ENCODE measurements at regions not wholly inside any gene's neighbourhood (a gene's known extent, or its start where the extent isn't known, plus 50 kb on each side); places are given as distances from the start of the nearest gene placed in this dataset.
"Not testable (repeated sequence)": the region's sequence is repeated elsewhere in the genome, so short reads cannot be mapped to it uniquely, and the experiment has no call there.

GRCh38 chr4:60404027-60404426 is 796.1 kb upstream of the ADGRL3 start:
- Histone ChIP-seq H3K4me1 (ENCODE audit: control insufficient read depth, insufficient read depth, low read length) (no peaks in the 10 kb centered on the region), H3K27me3 (ENCODE audit: control insufficient read depth, insufficient read depth, low read length) (no peaks in the 10 kb centered on the region), H3K4me3 (ENCODE audit: low read depth, low read length) (no peak overlapping the region), H3K9me3 (ENCODE audit: control insufficient read depth, insufficient read depth, low read length) (no peaks in the 10 kb centered on the region), H3K36me3 (ENCODE audit: control insufficient read depth, insufficient read depth, low read length) (no peaks in the 10 kb centered on the region), H3K9ac (ENCODE audit: low read depth, low read length) (no peak overlapping the region)

GRCh38 chr4:60422439-60422838 is 777.7 kb upstream of the ADGRL3 start:
- no peak overlapping the region for H3K9ac ChIP-seq (ENCODE audit: low read depth, low read length)
- no peaks in the 10 kb centered on the region for H3K9me3 ChIP-seq (ENCODE audit: control insufficient read depth, insufficient read depth, low read length)
- H3K36me3 ChIP-seq (ENCODE audit: control insufficient read depth, insufficient read depth, low read length), result no peaks in the 10 kb centered on the region
- no peaks in the 10 kb centered on the region for H3K27me3 ChIP-seq (ENCODE audit: control insufficient read depth, insufficient read depth, low read length)
- no peak overlapping the region for H3K4me3 ChIP-seq (ENCODE audit: low read depth, low read length)
- H3K4me1 ChIP-seq (ENCODE audit: control insufficient read depth, insufficient read depth, low read length), result no peaks in the 10 kb centered on the region

- not testable (repeated sequence) for H3K4me1 ChIP-seq (ENCODE audit: control insufficient read depth, insufficient read depth, low read length); H3K9me3 ChIP-seq (ENCODE audit: control insufficient read depth, insufficient read depth, low read length); H3K27me3 ChIP-seq (ENCODE audit: control insufficient read depth, insufficient read depth, low read length); H3K9ac ChIP-seq (ENCODE audit: low read depth, low read length); H3K36me3 ChIP-seq (ENCODE audit: control insufficient read depth, insufficient read depth, low read length); H3K4me3 ChIP-seq (ENCODE audit: low read depth, low read length)
Observed at GRCh38 chr4:60423573-60424184, 776.4 kb upstream of the ADGRL3 start.

GRCh38 chr4:60432911-60433310 is 767.2 kb upstream of the ADGRL3 start:
- Histone ChIP-seq H3K9ac (ENCODE audit: low read depth, low read length) (no peak overlapping the region), H3K9me3 (ENCODE audit: control insufficient read depth, insufficient read depth, low read length) (no peaks in the 10 kb centered on the region), H3K4me3 (ENCODE audit: low read depth, low read length) (no peak overlapping the region), H3K4me1 (ENCODE audit: control insufficient read depth, insufficient read depth, low read length) (no peaks in the 10 kb centered on the region), H3K36me3 (ENCODE audit: control insufficient read depth, insufficient read depth, low read length) (no peaks in the 10 kb centered on the region), H3K27me3 (ENCODE audit: control insufficient read depth, insufficient read depth, low read length) (no peaks in the 10 kb centered on the region)

GRCh38 chr4:60443068-60443467 is 757.1 kb upstream of the ADGRL3 start:
- no peak overlapping the region for H3K9ac ChIP-seq (ENCODE audit: low read depth, low read length)
- H3K4me3 ChIP-seq (ENCODE audit: low read depth, low read length), result no peak overlapping the region
- H3K4me1 ChIP-seq (ENCODE audit: control insufficient read depth, insufficient read depth, low read length), result no peaks in the 10 kb centered on the region
- no peaks in the 10 kb centered on the region for H3K36me3 ChIP-seq (ENCODE audit: control insufficient read depth, insufficient read depth, low read length)
- no peaks in the 10 kb centered on the region for H3K9me3 ChIP-seq (ENCODE audit: control insufficient read depth, insufficient read depth, low read length)
- H3K27me3 ChIP-seq (ENCODE audit: control insufficient read depth, insufficient read depth, low read length), result no peaks in the 10 kb centered on the region

- Histone ChIP-seq H3K9ac (ENCODE audit: low read depth, low read length) (no peak overlapping the region), H3K4me3 (ENCODE audit: low read depth, low read length) (no peak overlapping the region), H3K9me3 (ENCODE audit: control insufficient read depth, insufficient read depth, low read length) (no peaks in the 10 kb centered on the region), H3K27me3 (ENCODE audit: control insufficient read depth, insufficient read depth, low read length) (no peaks in the 10 kb centered on the region), H3K36me3 (ENCODE audit: control insufficient read depth, insufficient read depth, low read length) (no peaks in the 10 kb centered on the region), H3K4me1 (ENCODE audit: control insufficient read depth, insufficient read depth, low read length) (no peaks in the 10 kb centered on the region)
Observed at GRCh38 chr4:60443796-60444195, 756.3 kb upstream of the ADGRL3 start.

- Histone ChIP-seq H3K4me1 (ENCODE audit: control insufficient read depth, insufficient read depth, low read length) (no peaks in the 10 kb centered on the region), H3K27me3 (ENCODE audit: control insufficient read depth, insufficient read depth, low read length) (no peaks in the 10 kb centered on the region), H3K9ac (ENCODE audit: low read depth, low read length) (no peak overlapping the region), H3K4me3 (ENCODE audit: low read depth, low read length) (no peak overlapping the region), H3K36me3 (ENCODE audit: control insufficient read depth, insufficient read depth, low read length) (no peaks in the 10 kb centered on the region), H3K9me3 (ENCODE audit: control insufficient read depth, insufficient read depth, low read length) (no peaks in the 10 kb centered on the region)
Observed at GRCh38 chr4:60450054-60450453, 750.1 kb upstream of the ADGRL3 start.

GRCh38 chr4:60452266-60452665 is 747.9 kb upstream of the ADGRL3 start:
- Histone ChIP-seq H3K27me3 (ENCODE audit: control insufficient read depth, insufficient read depth, low read length) (no peaks in the 10 kb centered on the region), H3K36me3 (ENCODE audit: control insufficient read depth, insufficient read depth, low read length) (no peaks in the 10 kb centered on the region), H3K4me3 (ENCODE audit: low read depth, low read length) (no peak overlapping the region), H3K9ac (ENCODE audit: low read depth, low read length) (no peak overlapping the region), H3K9me3 (ENCODE audit: control insufficient read depth, insufficient read depth, low read length) (no peaks in the 10 kb centered on the region), H3K4me1 (ENCODE audit: control insufficient read depth, insufficient read depth, low read length) (no peaks in the 10 kb centered on the region)

- Histone ChIP-seq H3K36me3 (ENCODE audit: control insufficient read depth, insufficient read depth, low read length) (no peaks in the 10 kb centered on the region), H3K4me1 (ENCODE audit: control insufficient read depth, insufficient read depth, low read length) (no peaks in the 10 kb centered on the region), H3K27me3 (ENCODE audit: control insufficient read depth, insufficient read depth, low read length) (no peaks in the 10 kb centered on the region), H3K9me3 (ENCODE audit: control insufficient read depth, insufficient read depth, low read length) (no peaks in the 10 kb centered on the region), H3K4me3 (ENCODE audit: low read depth, low read length) (no peak overlapping the region), H3K9ac (ENCODE audit: low read depth, low read length) (no peak overlapping the region)
Observed at GRCh38 chr4:60455380-60455779, 744.7 kb upstream of the ADGRL3 start.

GRCh38 chr4:60461551-60461950 is 738.6 kb upstream of the ADGRL3 start:
- no peaks in the 10 kb centered on the region for H3K9me3 ChIP-seq (ENCODE audit: control insufficient read depth, insufficient read depth, low read length)
- no peaks in the 10 kb centered on the region for H3K4me1 ChIP-seq (ENCODE audit: control insufficient read depth, insufficient read depth, low read length)
- H3K4me3 ChIP-seq (ENCODE audit: low read depth, low read length), result no peak overlapping the region
- H3K9ac ChIP-seq (ENCODE audit: low read depth, low read length), result no peak overlapping the region
- no peaks in the 10 kb centered on the region for H3K27me3 ChIP-seq (ENCODE audit: control insufficient read depth, insufficient read depth, low read length)
- no peaks in the 10 kb centered on the region for H3K36me3 ChIP-seq (ENCODE audit: control insufficient read depth, insufficient read depth, low read length)

- no peaks in the 10 kb centered on the region for H3K4me1 ChIP-seq (ENCODE audit: control insufficient read depth, insufficient read depth, low read length)
- H3K9me3 ChIP-seq (ENCODE audit: control insufficient read depth, insufficient read depth, low read length), result no peaks in the 10 kb centered on the region
Observed at GRCh38 chr4:60463857-60464502, 736.1 kb upstream of the ADGRL3 start.

GRCh38 chr4:60482921-60483351 is 717.2 kb upstream of the ADGRL3 start:
- Histone ChIP-seq H3K9me3 (ENCODE audit: control insufficient read depth, insufficient read depth, low read length) (no peaks in the 10 kb centered on the region), H3K4me3 (ENCODE audit: low read depth, low read length) (no peak overlapping the region), H3K9ac (ENCODE audit: low read depth, low read length) (no peak overlapping the region), H3K4me1 (ENCODE audit: control insufficient read depth, insufficient read depth, low read length) (peaks cover 4% of the 10 kb centered on the region), H3K27me3 (ENCODE audit: control insufficient read depth, insufficient read depth, low read length) (no peaks in the 10 kb centered on the region), H3K36me3 (ENCODE audit: control insufficient read depth, insufficient read depth, low read length) (no peaks in the 10 kb centered on the region)

More at GRCh38 chr4:60463857-60464502, 736.1 kb upstream of the ADGRL3 start:
- H3K27me3 ChIP-seq (ENCODE audit: control insufficient read depth, insufficient read depth, low read length), result no peaks in the 10 kb centered on the region
- H3K4me3 ChIP-seq (ENCODE audit: low read depth, low read length), result no peak overlapping the region
- H3K36me3 ChIP-seq (ENCODE audit: control insufficient read depth, insufficient read depth, low read length), result no peaks in the 10 kb centered on the region
- H3K9ac ChIP-seq (ENCODE audit: low read depth, low read length), result no peak overlapping the region

Data from iPS-15b (cell line).